Heart right ventricle (tissue), 16 donors: ENCODE measurements at regions not wholly inside any gene's neighbourhood (a gene's known extent, or its start where the extent isn't known, plus 50 kb on each side); places are given as distances from the start of the nearest gene placed in this dataset.
A peak's percentile ranks its signal among the peaks of the same experiment; 100 is the strongest.

Experiments used
- ATAC-seq, 8 donors: fragments of 200-7000 bp; cut with Tn5 transposase; one replicate each; pipeline ENCODE4 v1.9.1; 2020; ENCODE audit warnings: mild to moderate bottlenecking in 8 of 8, moderate library complexity in 8 of 8, moderate number of reproducible peaks in 1 of 8
- DNase-seq, 2 donors: peaks; one replicate each; pipeline ENCODE4 v3.0.0-alpha.2; 2020
- H3K27ac ChIP-seq, 10 donors: fragments of 200-600 bp; sonication (generic) in 2 of 10; one replicate each; pipeline versions ENCODE4 v1.5.0 to v1.8.0; 2020 to 2022; ENCODE audit warnings: mild to moderate bottlenecking in 3 of 10
- H3K27me3 ChIP-seq, 7 donors: fragments of 200-600 bp; one replicate each; pipeline ENCODE4 v1.8.0; 2021 to 2022; ENCODE audit warnings: mild to moderate bottlenecking in 2 of 7
- H3K36me3 ChIP-seq, 9 donors: fragments of 200-600 bp; sonication (generic) in 1 of 9; one replicate each; pipeline versions ENCODE4 v1.5.0 to v1.8.0; 2020 to 2022; ENCODE audit warnings: mild to moderate bottlenecking in 2 of 9
- H3K4me1 ChIP-seq, 9 donors: fragments of 200-600 bp; sonication (generic) in 1 of 9; one replicate each; pipeline versions ENCODE4 v1.5.0 to v1.8.0; 2020 to 2022; ENCODE audit warnings: mild to moderate bottlenecking in 4 of 9
- H3K4me3 ChIP-seq, 10 donors: fragments of 200-600 bp; sonication (generic) in 2 of 10; one replicate each; pipeline versions ENCODE4 v1.5.0 to v1.8.0; 2020 to 2022; ENCODE audit warnings: mild to moderate bottlenecking in 7 of 10, moderate library complexity in 2 of 10
- H3K9me3 ChIP-seq, 11 donors: fragments of 200-600 bp in 10 of 11; sonication (generic) in 2 of 11; one replicate each; pipeline versions ENCODE4 v1.5.0 to v1.8.0; 2013 to 2022; ENCODE audit warnings: mild to moderate bottlenecking in 2 of 11, control low read depth in 1 of 11, moderate library complexity in 1 of 11
- CTCF ChIP-seq, 9 donors: fragments of 200-600 bp; sonication (generic) in 2 of 9; IDR thresholded peaks; one replicate each; pipeline versions ENCODE4 v1.5.0 to v1.8.0; 2021 to 2022; ENCODE audit warnings: antibody characterized with exemption in 9 of 9, mild to moderate bottlenecking in 5 of 9, moderate library complexity in 1 of 9
- WGBS, 2 donors: extraction: QIAGEN DNeasy Blood & Tissue Kit; methylation state at CpG; one replicate each; pipeline ENCODE4 v1.1.7; 2013; ENCODE audit warnings: inconsistent platforms in 1 of 2; 5-methylcytosine and 5-hydroxymethylcytosine counted together
- intact Hi-C, 10 donors: fragments of 100-400 bp; cut with DNase I; formaldehyde crosslinking; loops; one replicate each; pipeline versions ENCODE4 v1.11.1 to v1.14.2; 2022
- donor health status: Arrhythmogenic right ventricular cardiomyopathy.
- donor health status: ischemic (EF 13 %, LVEDD 7.1; RV severe dilation, severe dysfunction).
- donor health status: healthy with polysubstance abuse.
- donor health status: DM: no; HTN: yes; CAD: no.
- donor health status: DM: no; HTN: no; CAD: no.
- donor health status: ischemic (EF 25% LVEDD 6.9; RV normal size, moderate dysfunction).
- donor health status: ischemic (EF 25% LVEDD 5.7; RV mildly dilated, moderate dysfunction).
- donor health status: healthy.
- donor health status: DM: yes; HTN: yes; CAD: no.
- donor health status: Ischemic cardiomyopathy.
- donor health status: ischemic (EF 35%, LVEDD 5.7; RV mildly dilated, moderate dysfunction).
- donor health status: nonischemic (EF 11% LVEDD 7.7; RV severe dilation, severe dysfunction).
- donor health status: DM: yes; HTN: yes; CAD: no.
- donor health status: PGD.
- donor health status: ischemic (EF 29% LVEDD 5.4; RV normal size, mild dysfunction).
- donor health status: nonischemic (EF 23%, LVEDD 6.1; RV moderate dilation, normal function).

- no peaks in the 10 kb centered on the region for H3K27me3 ChIP-seq
- 52% methylated on average over 3 of the region's 3 CpGs for WGBS, 2 donors
- ATAC-seq, result no peak
- no peak overlapping the region for H3K4me3 ChIP-seq
- no peaks in the 10 kb centered on the region for H3K9me3 ChIP-seq
- intact Hi-C loops, result no loop called here
- TF ChIP-seq CTCF (IDR thresholded peaks at IDR 0.05), result no peak
- no peaks in the 10 kb centered on the region for H3K36me3 ChIP-seq
- no peaks in the 10 kb centered on the region for H3K4me1 ChIP-seq
- no peak overlapping the region for H3K27ac ChIP-seq
- DNase-seq, result no peak
These were observed 631.6 kb downstream of the TECRL start for GRCh38 chr4:63777601-63778000.

GRCh38 chr4:63764400-63764799, 644.9 kb downstream of the TECRL start:
- no peak overlapping the region for H3K27ac ChIP-seq
- intact Hi-C loops, result no loop called here
- 54 to 58% methylated on average over 4 of the region's 4 CpGs for WGBS, 2 donors
- H3K4me3 ChIP-seq, result no peak overlapping the region
- no peaks in the 10 kb centered on the region for H3K9me3 ChIP-seq
- H3K27me3 ChIP-seq, result no peaks in the 10 kb centered on the region
- no peak for DNase-seq
- TF ChIP-seq CTCF (IDR thresholded peaks at IDR 0.05), result no peak
- H3K4me1 ChIP-seq, result no peaks in the 10 kb centered on the region
- H3K36me3 ChIP-seq, result no peaks in the 10 kb centered on the region
- ATAC-seq, result peak in 1 of 8 donors; percentile 58

GRCh38 chr4:63757929-63758328, 651.3 kb downstream of the TECRL start:
- TF ChIP-seq CTCF (IDR thresholded peaks at IDR 0.05), result no peak
- H3K9me3 ChIP-seq, result peaks cover 0 to 2% (median 0%) of the 10 kb centered on the region in 11 donors
- H3K27ac ChIP-seq, result no peak overlapping the region
- no peak overlapping the region for H3K4me3 ChIP-seq
- WGBS, 2 donors, result 26 to 31% methylated on average over 2 of the region's 2 CpGs
- ATAC-seq, result no peak
- intact Hi-C loops, result no loop called here
- no peaks in the 10 kb centered on the region for H3K27me3 ChIP-seq
- no peaks in the 10 kb centered on the region for H3K4me1 ChIP-seq
- DNase-seq, result no peak
- no peaks in the 10 kb centered on the region for H3K36me3 ChIP-seq

- no peaks in the 10 kb centered on the region for H3K36me3 ChIP-seq
- no peak for DNase-seq
- ATAC-seq, result no peak
- no peak overlapping the region for H3K27ac ChIP-seq
- H3K9me3 ChIP-seq, result peaks cover 0 to 11% (median 0%) of the 10 kb centered on the region in 11 donors
- no peaks in the 10 kb centered on the region for H3K4me1 ChIP-seq
- no peak for TF ChIP-seq CTCF (IDR thresholded peaks at IDR 0.05)
- no peaks in the 10 kb centered on the region for H3K27me3 ChIP-seq
- no peak overlapping the region for H3K4me3 ChIP-seq
- intact Hi-C loops, result no loop called here
These were observed 666.4 kb downstream of the TECRL start for GRCh38 chr4:63742882-63743281.

- Histone ChIP-seq H3K27ac (no peak overlapping the region), H3K36me3 (no peaks in the 10 kb centered on the region), H3K4me3 (no peak overlapping the region), H3K4me1 (no peaks in the 10 kb centered on the region), H3K27me3 (no peaks in the 10 kb centered on the region), H3K9me3 (peaks cover 0 to 6% (median 0%) of the 10 kb centered on the region in 11 donors)
- ATAC-seq (no peak), DNase-seq (no peak)
- intact Hi-C loops, result no loop called here
- WGBS, 2 donors, result 87 to 94% methylated on average over 4 of the region's 4 CpGs
- TF ChIP-seq CTCF (IDR thresholded peaks at IDR 0.05), result no peak
These were observed 679.7 kb downstream of the TECRL start for GRCh38 chr4:63729519-63729918.
